ENCODE measurements at regions not wholly inside any gene's neighbourhood (a gene's known extent, or its start where the extent isn't known, plus 50 kb on each side); places are given as distances from the start of the nearest gene placed in this dataset.

DNA sequence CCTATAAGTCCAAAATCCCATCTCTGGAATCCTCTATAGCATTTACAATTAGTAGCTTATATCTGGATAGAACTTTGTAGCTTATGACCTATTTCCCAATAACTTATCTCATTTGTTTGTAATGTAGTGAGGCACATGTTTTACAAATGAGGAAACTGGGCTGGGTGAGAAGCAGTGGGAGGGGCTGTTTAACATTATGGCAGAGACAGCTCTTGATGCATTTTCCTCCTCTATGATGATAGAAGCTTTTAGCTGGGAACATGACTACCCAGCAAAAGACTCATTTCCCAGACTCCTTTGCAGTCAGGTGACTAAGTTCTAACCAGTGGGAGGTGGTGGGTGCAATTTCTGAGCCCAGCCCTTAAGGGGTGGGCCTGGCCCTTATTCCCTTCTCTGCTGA lies 179.7 kb downstream of the TTC8 start:
- no peaks in the 10 kb centered on the region for H4K20me1 ChIP-seq (ENCODE audit: control insufficient read depth, insufficient read depth)
- no peak overlapping the region for H3K4me2 ChIP-seq (ENCODE audit: control insufficient read depth, insufficient read depth)
- DNase-seq (ENCODE audit: low read depth, low spot score), result no peak
- H3K36me3 ChIP-seq (ENCODE audit: control insufficient read depth in 2 of 2, insufficient read depth in 2 of 2, low read length in 1 of 2), result no peaks in the 10 kb centered on the region
- H3K9ac ChIP-seq (ENCODE audit: control insufficient read depth, insufficient read depth, low read length), result no peak overlapping the region
- no peak overlapping the region for H2AFZ ChIP-seq (ENCODE audit: control insufficient read depth, low read depth, low read length)
- H3K79me2 ChIP-seq (ENCODE audit: control insufficient read depth, insufficient read depth, low read length), result no peaks in the 10 kb centered on the region
- no peak overlapping the region for H3K4me3 ChIP-seq
- RAD21 ChIA-PET (ENCODE audit: unreplicated experiment), result no interaction called here
- SMC1A ChIA-PET (ENCODE audit: uncharacterized antibody, unreplicated experiment), result interaction anchor here (0.6 to 0.7 kb wide), 3 partner anchors 648 to 823 kb away, joined by 3 to 4 read pairs (median 3); no protein-coding TSS in a partner anchor
- in situ Hi-C loops (cut with MboI) (no loop called here), intact Hi-C loops (cut with micrococcal nuclease; ENCODE audit: unreplicated experiment) (no loop called here)
- no peaks in the 10 kb centered on the region for H3K27me3 ChIP-seq (replicated peaks in 1 of 2; ENCODE audit: control insufficient read depth in 2 of 2, insufficient read depth in 2 of 2, low read length in 1 of 2)
- no peak for FAIRE-seq
- no peaks in the 10 kb centered on the region; the same call in 2 of the 3 replicates for H3K9me3 ChIP-seq (replicated peaks; ENCODE audit: control insufficient read depth, insufficient read depth, low read length)
- POLR2A ChIA-PET, result no interaction called here
- no peak for TF ChIP-seq FOXM1 (IDR thresholded peaks at IDR 0.05; ENCODE audit: low read depth, low read length)
- no peak for TF ChIP-seq ATF7 (IDR thresholded peaks at IDR 0.05; ENCODE audit: low read depth)
- TF ChIP-seq NFYB (IDR thresholded peaks at IDR 0.05; ENCODE audit: insufficient read depth, low read depth, low read length), result no peak
- no peak for TF ChIP-seq HDAC2 (IDR thresholded peaks at IDR 0.05)
- TF ChIP-seq, protein P1, sequence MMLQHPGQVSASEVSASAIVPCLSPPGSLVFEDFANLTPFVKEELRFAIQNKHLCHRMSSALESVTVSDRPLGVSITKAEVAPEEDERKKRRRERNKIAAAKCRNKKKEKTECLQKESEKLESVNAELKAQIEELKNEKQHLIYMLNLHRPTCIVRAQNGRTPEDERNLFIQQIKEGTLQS (IDR thresholded peaks at IDR 0.05; ENCODE audit: borderline replicate concordance, extremely low read depth, low read depth, low read length), result no peak
- no peak for TF ChIP-seq CREB1 (IDR thresholded peaks at IDR 0.05; ENCODE audit: low read depth)
- TF ChIP-seq LARP7 (IDR thresholded peaks at IDR 0.05), result no peak
- TF ChIP-seq PAX8 (IDR thresholded peaks at IDR 0.05), result no peak
- TF ChIP-seq MXI1 (IDR thresholded peaks at IDR 0.05; ENCODE audit: low read depth, low read length), result no peak
- TF ChIP-seq CHD2 (IDR thresholded peaks at IDR 0.05; ENCODE audit: borderline replicate concordance, low read depth, low read length), result no peak
- no peak for TF ChIP-seq SUZ12 (IDR thresholded peaks at IDR 0.05; ENCODE audit: unreplicated experiment)
- TF ChIP-seq POLR2AphosphoS5 (IDR thresholded peaks at IDR 0.05; ENCODE audit: low read length), result no peak
- TF ChIP-seq CHD4 (IDR thresholded peaks at IDR 0.05), result no peak
- BruUV-seq (replicated peaks), result no TSS peak
- no peak for ATAC-seq
- CTCF ChIA-PET, result no interaction called here
- H3K4me1 ChIP-seq (ENCODE audit: control insufficient read depth, insufficient read depth, low read length), result peaks cover 5% of the 10 kb centered on the region; the same call in 1 of the 2 replicates
- no peak overlapping the region for H3K27ac ChIP-seq (ENCODE audit: control insufficient read depth, insufficient read depth)
